Esophagus squamous epithelium (tissue), 5 donors: ENCODE measurements at regions not wholly inside any gene's neighbourhood (a gene's known extent, or its start where the extent isn't known, plus 50 kb on each side); places are given as distances from the start of the nearest gene placed in this dataset.

Source experiments
- DNase-seq: peaks from one replicate; lab custom pipeline; 2025; lab: John Stamatoyannopoulos, UW
- H3K27ac ChIP-seq, 4 donors: fragments of 200-600 bp; sonication (generic); one replicate each; pipeline ENCODE4 v1.5.1; 2016 to 2019; ENCODE audit warnings: mild to moderate bottlenecking in 1 of 4
- H3K27me3 ChIP-seq, 4 donors: fragments of 200-600 bp; sonication (generic); 1 replicate in 3 of 4; 2 replicates in 1 of 4; pipeline versions ENCODE4 v1.5.1 to v1.6.0; 2017 to 2021; ENCODE audit warnings: antibody characterized with exemption in 1 of 4
- H3K36me3 ChIP-seq, 3 donors: fragments of 200-600 bp; sonication (generic); one replicate each; pipeline ENCODE4 v1.5.1; 2016 to 2019
- H3K4me1 ChIP-seq, 3 donors: fragments of 200-600 bp; sonication (generic); one replicate each; pipeline ENCODE4 v1.5.1; 2017 to 2019
- H3K4me3 ChIP-seq, 4 donors: fragments of 200-600 bp; sonication (generic); 1 replicate in 3 of 4; 2 replicates in 1 of 4; pipeline ENCODE4 v1.5.1; 2016 to 2019; ENCODE audit warnings: mild to moderate bottlenecking in 2 of 4, moderate library complexity in 1 of 4
- H3K9me3 ChIP-seq, 3 donors: fragments of 200-600 bp; sonication (generic); one replicate each; pipeline ENCODE4 v1.5.1; 2016 to 2019
- CTCF ChIP-seq, 6 experiments: fragments of 450-650 bp in 4 of 6; fragments of 200-600 bp in 2 of 6; sonication (generic) in 2 of 6; IDR thresholded peaks; one replicate each; pipeline ENCODE4 v1.5.1; 2016 to 2019; ENCODE audit warnings: antibody characterized with exemption in 6 of 6, mild to moderate bottlenecking in 4 of 6, moderate library complexity in 4 of 6
- POLR2A ChIP-seq, 4 donors: fragments of 450-650 bp; IDR thresholded peaks; one replicate each; pipeline ENCODE4 v1.6.1; 2017; ENCODE audit warnings: antibody characterized with exemption in 4 of 4, mild to moderate bottlenecking in 4 of 4, moderate library complexity in 3 of 4
- WGBS, 2 donors: methylation state at CpG; one replicate each; pipeline ENCODE4 v1.1.5; 2018; 5-methylcytosine and 5-hydroxymethylcytosine counted together
- intact Hi-C: fragments of 100-400 bp; cut with DNase I; formaldehyde crosslinking; loops from one replicate; pipeline ENCODE4 v1.15.0; 2022
- donor health status: DM: yes; HTN: yes; CAD: no.

GRCh38 chr6:19492636-19493405 is 344.3 kb upstream of the ID4 start:
- Histone ChIP-seq H3K36me3 (no peaks in the 10 kb centered on the region), H3K27me3 (no peaks in the 10 kb centered on the region), H3K4me3 (no peak overlapping the region), H3K27ac (peak overlapping the region in 3 of 4 donors; percentile 14 to 43 (median 26)), H3K4me1 (peaks cover 0 to 18% (median 0%) of the 10 kb centered on the region in 3 donors), H3K9me3 (no peaks in the 10 kb centered on the region)
- intact Hi-C loops: no loop called here
- 50 to 62% methylated on average over 2 of the region's 2 CpGs for WGBS, 2 donors
- TF ChIP-seq POLR2A (IDR thresholded peaks at IDR 0.05) (no peak), CTCF (IDR thresholded peaks at IDR 0.05) (no peak)
- no peak for DNase-seq

- Histone ChIP-seq H3K27ac (no peak overlapping the region), H3K36me3 (no peaks in the 10 kb centered on the region), H3K4me3 (no peak overlapping the region), H3K27me3 (no peaks in the 10 kb centered on the region), H3K9me3 (peaks cover 0 to 10% (median 3%) of the 10 kb centered on the region in 3 donors), H3K4me1 (no peaks in the 10 kb centered on the region)
- intact Hi-C loops: no loop called here
- TF ChIP-seq POLR2A (IDR thresholded peaks at IDR 0.05) (no peak), CTCF (IDR thresholded peaks at IDR 0.05) (peak in 1 of 6 experiments; percentile 13)
- 85 to 93% methylated on average over 3 of the region's 3 CpGs for WGBS, 2 donors
- DNase-seq: no peak
Observed at GRCh38 chr6:19501737-19502245, 335.4 kb upstream of the ID4 start.

GRCh38 chr6:19502301-19502700 is 334.9 kb upstream of the ID4 start:
- H3K27me3 ChIP-seq: no peaks in the 10 kb centered on the region
- H3K9me3 ChIP-seq: peaks cover 0 to 10% (median 7%) of the 10 kb centered on the region in 3 donors
- H3K4me1 ChIP-seq: no peaks in the 10 kb centered on the region
- H3K27ac ChIP-seq: no peak overlapping the region
- intact Hi-C loops: no loop called here
- H3K36me3 ChIP-seq: no peaks in the 10 kb centered on the region
- DNase-seq: no peak
- TF ChIP-seq CTCF (IDR thresholded peaks at IDR 0.05): no peak
- no peak for TF ChIP-seq POLR2A (IDR thresholded peaks at IDR 0.05)
- H3K4me3 ChIP-seq: no peak overlapping the region
- WGBS, 2 donors: 40 to 45% methylated on average over 2 of the region's 2 CpGs

GRCh38 chr6:19515939-19516338 is 321.2 kb upstream of the ID4 start:
- H3K36me3 ChIP-seq: no peaks in the 10 kb centered on the region
- no peak overlapping the region for H3K27ac ChIP-seq
- peaks cover 0 to 6% (median 0%) of the 10 kb centered on the region in 3 donors for H3K4me1 ChIP-seq
- TF ChIP-seq POLR2A (IDR thresholded peaks at IDR 0.05) (no peak), CTCF (IDR thresholded peaks at IDR 0.05) (no peak)
- H3K27me3 ChIP-seq: no peaks in the 10 kb centered on the region
- no peak for DNase-seq
- 88% methylated on average over 4 of the region's 4 CpGs; no CpG with 5 or more reads in 1 of the 2 donors for WGBS, 2 donors
- H3K4me3 ChIP-seq: no peak overlapping the region
- H3K9me3 ChIP-seq: peaks cover 0 to 32% (median 14%) of the 10 kb centered on the region in 3 donors
- intact Hi-C loops: no loop called here

GRCh38 chr6:19519941-19520340 is 317.2 kb upstream of the ID4 start:
- DNase-seq: no peak
- Histone ChIP-seq H3K27ac (no peak overlapping the region), H3K27me3 (no peaks in the 10 kb centered on the region), H3K4me3 (no peak overlapping the region), H3K9me3 (peaks cover 0 to 21% (median 14%) of the 10 kb centered on the region in 3 donors), H3K4me1 (peaks cover 0 to 19% (median 0%) of the 10 kb centered on the region in 3 donors), H3K36me3 (no peaks in the 10 kb centered on the region)
- intact Hi-C loops: no loop called here
- 30 to 34% methylated on average over 2 of the region's 2 CpGs for WGBS, 2 donors
- TF ChIP-seq CTCF (IDR thresholded peaks at IDR 0.05): no peak
- TF ChIP-seq POLR2A (IDR thresholded peaks at IDR 0.05): no peak
